Skeletal muscle satellite cell (primary cell): ENCODE measurements at regions not wholly inside any gene's neighbourhood (a gene's known extent, or its start where the extent isn't known, plus 50 kb on each side); places are given as distances from the start of the nearest gene placed in this dataset.

Experiments used
- H3K27me3 ChIP-seq: 2 replicates; pipeline ENCODE4 v1.7.0; 2013; ENCODE audit warnings: low read length; ENCODE audit not compliant: control insufficient read depth, insufficient read depth
- H3K36me3 ChIP-seq: 2 replicates; pipeline ENCODE4 v1.7.0; 2013; ENCODE audit warnings: mild to moderate bottlenecking, control low read depth, low read length; ENCODE audit not compliant: insufficient read depth
- H3K4me1 ChIP-seq: 2 replicates; pipeline ENCODE4 v1.7.0; 2013; ENCODE audit warnings: low read length; ENCODE audit not compliant: control insufficient read depth, insufficient read depth
- H3K4me2 ChIP-seq: 2 replicates; pipeline ENCODE4 v1.7.0; 2013; ENCODE audit warnings: mild to moderate bottlenecking, low read length
- H3K4me3 ChIP-seq: 2 replicates; pipeline ENCODE4 v1.7.0; 2013; ENCODE audit warnings: low read length
- H3K9ac ChIP-seq: 2 replicates; pipeline ENCODE4 v1.7.0; 2013; ENCODE audit warnings: mild to moderate bottlenecking, low read depth, low read length, moderate library complexity
- H3K9me3 ChIP-seq: replicated peaks from 2 replicates; pipeline ENCODE4 v1.7.0; 2013; ENCODE audit warnings: mild to moderate bottlenecking, control low read depth, low read length

GRCh38 chr4:111748157-111748556 is 397.1 kb upstream of the FAM241A start:
- no peaks in the 10 kb centered on the region for H3K4me1 ChIP-seq
- no peaks in the 10 kb centered on the region for H3K9me3 ChIP-seq
- H3K27me3 ChIP-seq, result no peaks in the 10 kb centered on the region
- H3K4me3 ChIP-seq, result no peak overlapping the region
- no peak overlapping the region for H3K9ac ChIP-seq
- H3K36me3 ChIP-seq, result no peaks in the 10 kb centered on the region
- no peak overlapping the region for H3K4me2 ChIP-seq

GRCh38 chr4:111754003-111754402 is 391.3 kb upstream of the FAM241A start:
- H3K4me1 ChIP-seq, result no peaks in the 10 kb centered on the region
- H3K27me3 ChIP-seq, result no peaks in the 10 kb centered on the region
- H3K4me3 ChIP-seq, result no peak overlapping the region
- H3K9ac ChIP-seq, result no peak overlapping the region
- H3K9me3 ChIP-seq, result no peaks in the 10 kb centered on the region
- H3K36me3 ChIP-seq, result no peaks in the 10 kb centered on the region
- H3K4me2 ChIP-seq, result no peak overlapping the region

- Histone ChIP-seq H3K27me3 (no peaks in the 10 kb centered on the region), H3K9me3 (no peaks in the 10 kb centered on the region), H3K4me2 (no peak overlapping the region), H3K36me3 (no peaks in the 10 kb centered on the region), H3K4me3 (no peak overlapping the region), H3K9ac (no peak overlapping the region), H3K4me1 (no peaks in the 10 kb centered on the region)
These were observed 389.7 kb upstream of the FAM241A start for GRCh38 chr4:111755571-111755970.

- no peak overlapping the region for H3K9ac ChIP-seq
- H3K9me3 ChIP-seq, result no peaks in the 10 kb centered on the region
- no peaks in the 10 kb centered on the region for H3K27me3 ChIP-seq
These were observed 383.7 kb upstream of the FAM241A start for GRCh38 chr4:111761531-111761930.

GRCh38 chr4:111770514-111770913 is 374.7 kb upstream of the FAM241A start:
- no peak overlapping the region for H3K4me2 ChIP-seq
- H3K27me3 ChIP-seq, result no peaks in the 10 kb centered on the region
- no peaks in the 10 kb centered on the region for H3K4me1 ChIP-seq
- no peak overlapping the region for H3K9ac ChIP-seq
- no peaks in the 10 kb centered on the region for H3K9me3 ChIP-seq
- no peaks in the 10 kb centered on the region for H3K36me3 ChIP-seq
- no peak overlapping the region for H3K4me3 ChIP-seq

More at GRCh38 chr4:111761531-111761930, 383.7 kb upstream of the FAM241A start:
- no peaks in the 10 kb centered on the region for H3K4me1 ChIP-seq
- H3K36me3 ChIP-seq, result no peaks in the 10 kb centered on the region
- H3K4me3 ChIP-seq, result no peak overlapping the region
- H3K4me2 ChIP-seq, result no peak overlapping the region

GRCh38 chr4:111773858-111774257 is 371.4 kb upstream of the FAM241A start:
- peaks cover 8% of the 10 kb centered on the region for H3K4me1 ChIP-seq
- no peaks in the 10 kb centered on the region for H3K36me3 ChIP-seq
- H3K4me3 ChIP-seq, result no peak overlapping the region
- no peak overlapping the region for H3K9ac ChIP-seq
- no peaks in the 10 kb centered on the region for H3K9me3 ChIP-seq
- no peak overlapping the region for H3K4me2 ChIP-seq
- H3K27me3 ChIP-seq, result no peaks in the 10 kb centered on the region

GRCh38 chr4:111775556-111776297 is 369.5 kb upstream of the FAM241A start:
- Histone ChIP-seq H3K4me1 (peaks cover 8% of the 10 kb centered on the region), H3K9me3 (no peaks in the 10 kb centered on the region), H3K27me3 (no peaks in the 10 kb centered on the region), H3K4me3 (no peak overlapping the region), H3K9ac (no peak overlapping the region), H3K36me3 (no peaks in the 10 kb centered on the region), H3K4me2 (no peak overlapping the region)

GRCh38 chr4:111776561-111776960 is 368.7 kb upstream of the FAM241A start:
- H3K36me3 ChIP-seq, result no peaks in the 10 kb centered on the region
- H3K9ac ChIP-seq, result no peak overlapping the region
- peaks cover 8% of the 10 kb centered on the region for H3K4me1 ChIP-seq
- no peak overlapping the region for H3K4me3 ChIP-seq
- no peaks in the 10 kb centered on the region for H3K9me3 ChIP-seq
- no peak overlapping the region for H3K4me2 ChIP-seq
- no peaks in the 10 kb centered on the region for H3K27me3 ChIP-seq

- H3K4me3 ChIP-seq, result no peak overlapping the region
- no peaks in the 10 kb centered on the region for H3K27me3 ChIP-seq
- no peak overlapping the region for H3K4me2 ChIP-seq
- no peaks in the 10 kb centered on the region for H3K9me3 ChIP-seq
- H3K4me1 ChIP-seq, result peaks cover 8% of the 10 kb centered on the region
- no peaks in the 10 kb centered on the region for H3K36me3 ChIP-seq
- H3K9ac ChIP-seq, result no peak overlapping the region
These were observed 366.7 kb upstream of the FAM241A start for GRCh38 chr4:111778543-111778942.

- Histone ChIP-seq H3K36me3 (no peaks in the 10 kb centered on the region), H3K9me3 (no peaks in the 10 kb centered on the region), H3K4me1 (peaks cover 5% of the 10 kb centered on the region), H3K9ac (no peak overlapping the region), H3K27me3 (peaks cover under 1% of the 10 kb centered on the region), H3K4me3 (no peak overlapping the region), H3K4me2 (no peak overlapping the region)
These were observed 364.3 kb upstream of the FAM241A start for GRCh38 chr4:111780965-111781364.

GRCh38 chr4:111781611-111782010 is 363.6 kb upstream of the FAM241A start:
- Histone ChIP-seq H3K9me3 (no peaks in the 10 kb centered on the region), H3K4me3 (no peak overlapping the region), H3K4me2 (no peak overlapping the region), H3K36me3 (no peaks in the 10 kb centered on the region), H3K27me3 (peaks cover 3% of the 10 kb centered on the region), H3K9ac (no peak overlapping the region), H3K4me1 (no peaks in the 10 kb centered on the region)

GRCh38 chr4:111788099-111788498 is 357.2 kb upstream of the FAM241A start:
- H3K4me1 ChIP-seq, result no peaks in the 10 kb centered on the region
- H3K4me3 ChIP-seq, result peak overlapping the region; percentile 47
- H3K36me3 ChIP-seq, result no peaks in the 10 kb centered on the region
- peaks cover 3% of the 10 kb centered on the region for H3K27me3 ChIP-seq
- H3K9me3 ChIP-seq, result no peaks in the 10 kb centered on the region
- no peak overlapping the region for H3K9ac ChIP-seq
- H3K4me2 ChIP-seq, result peak overlapping the region; percentile 65
